ENCODE measurements at regions not wholly inside any gene's neighbourhood (a gene's known extent, or its start where the extent isn't known, plus 50 kb on each side); places are given as distances from the start of the nearest gene placed in this dataset.
"Not testable (repeated sequence)": the region's sequence is repeated elsewhere in the genome, so short reads cannot be mapped to it uniquely, and the experiment has no call there.

DNA sequence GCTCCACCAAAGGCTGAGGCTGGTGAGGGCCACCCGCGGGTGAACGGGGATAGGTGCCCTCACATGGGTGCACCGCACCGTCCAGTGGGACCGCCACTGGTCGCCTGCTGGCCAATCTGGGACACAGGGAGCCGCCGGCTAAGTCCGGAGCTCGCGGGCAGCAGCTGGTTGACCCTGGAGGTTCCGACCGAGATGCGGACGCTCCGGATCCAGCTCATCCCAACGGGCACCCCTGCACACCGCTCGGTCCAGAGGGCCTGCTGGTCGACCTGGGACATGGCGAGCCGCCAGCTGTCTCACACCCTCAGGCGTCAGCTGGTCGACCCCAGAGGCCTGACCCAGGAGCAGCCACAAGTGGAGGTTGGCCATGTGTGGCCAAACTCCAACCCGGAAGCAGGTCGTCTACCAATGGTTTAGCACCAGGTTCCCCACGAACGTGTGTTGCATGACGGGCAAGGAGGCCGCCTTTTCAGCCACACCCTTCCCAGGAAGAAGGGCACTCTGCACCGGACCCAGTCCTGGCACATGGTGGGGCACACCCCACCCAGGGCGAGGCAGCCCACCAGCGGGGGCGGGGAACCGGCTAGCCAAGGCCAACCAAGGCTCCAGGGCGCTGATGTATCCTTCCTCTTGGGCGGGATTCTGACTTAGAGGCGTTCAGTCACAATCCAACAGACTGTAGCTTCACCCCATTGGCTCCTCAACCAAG lies 746.0 kb upstream of the DEFB115 start:
- no peak for DNase-seq

DNA sequence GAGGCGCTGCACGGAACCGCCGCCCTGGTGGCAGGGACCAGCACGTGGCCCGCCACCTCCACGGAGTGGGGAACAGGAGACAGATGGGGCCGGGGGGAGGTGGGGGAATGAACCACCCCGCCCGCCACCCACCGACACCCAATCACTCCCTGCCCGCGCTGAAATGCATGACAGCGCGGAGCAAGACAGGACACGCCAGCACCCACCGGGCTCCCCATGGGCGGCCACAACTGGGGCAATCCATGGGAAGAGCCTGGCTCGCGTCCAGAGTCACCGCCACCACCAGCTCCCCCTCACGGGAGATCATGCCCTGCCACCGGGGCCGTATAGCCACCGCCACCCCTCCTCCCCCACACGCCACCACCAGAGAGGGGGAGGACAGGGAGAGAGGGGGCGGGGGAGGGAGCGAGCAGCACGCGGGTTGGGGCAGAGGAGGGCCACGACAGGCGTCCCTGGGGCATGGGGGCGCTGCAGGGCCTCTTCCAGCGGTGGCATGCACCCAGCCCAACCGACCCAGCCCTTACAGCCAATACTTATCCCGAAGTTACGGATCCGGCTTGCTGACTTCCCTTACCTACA lies 744.3 kb upstream of the DEFB115 start:
- no peak for DNase-seq

DNA sequence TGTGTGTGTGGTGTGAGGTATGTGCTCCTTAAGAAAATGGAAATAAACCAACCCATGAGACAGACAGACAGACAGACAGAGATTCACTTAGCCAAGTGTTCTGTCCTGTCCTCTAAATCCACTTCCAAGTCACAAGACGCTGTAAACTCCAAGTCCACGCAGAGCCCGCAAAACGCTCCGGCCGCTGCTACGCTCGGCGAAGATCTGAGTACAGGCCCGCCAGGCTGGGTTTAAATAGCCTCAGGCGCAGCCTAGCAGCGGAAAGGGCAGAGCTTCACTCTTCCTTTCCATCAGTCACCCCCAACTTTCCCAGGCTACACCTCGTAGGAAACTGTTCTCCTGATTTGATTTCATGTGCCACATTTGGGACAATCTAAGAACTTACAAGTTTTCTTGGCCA lies 741.5 kb upstream of the DEFB115 start:
- DNase-seq, result not testable (repeated sequence)

DNA sequence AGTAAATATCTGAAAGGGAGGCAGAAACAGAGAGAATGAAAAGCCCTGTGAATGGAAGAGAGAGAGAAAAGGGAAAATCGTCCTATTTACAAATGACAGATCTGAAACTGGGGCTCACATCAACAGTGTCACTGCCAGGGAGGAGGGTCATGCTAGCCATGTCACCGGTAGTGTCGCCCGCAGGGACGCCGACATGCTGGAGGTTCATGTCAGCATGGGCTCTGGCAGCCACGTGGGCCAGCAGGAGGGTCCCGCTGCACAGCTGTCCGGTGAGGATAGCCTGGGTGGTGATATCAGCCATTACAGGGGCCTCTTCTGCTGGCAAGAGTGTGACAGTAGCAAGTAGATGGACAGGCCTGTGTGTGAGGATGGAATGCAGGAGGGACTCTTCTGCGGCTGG lies 738.6 kb upstream of the DEFB115 start:
- DNase-seq, result not testable (repeated sequence)

DNA sequence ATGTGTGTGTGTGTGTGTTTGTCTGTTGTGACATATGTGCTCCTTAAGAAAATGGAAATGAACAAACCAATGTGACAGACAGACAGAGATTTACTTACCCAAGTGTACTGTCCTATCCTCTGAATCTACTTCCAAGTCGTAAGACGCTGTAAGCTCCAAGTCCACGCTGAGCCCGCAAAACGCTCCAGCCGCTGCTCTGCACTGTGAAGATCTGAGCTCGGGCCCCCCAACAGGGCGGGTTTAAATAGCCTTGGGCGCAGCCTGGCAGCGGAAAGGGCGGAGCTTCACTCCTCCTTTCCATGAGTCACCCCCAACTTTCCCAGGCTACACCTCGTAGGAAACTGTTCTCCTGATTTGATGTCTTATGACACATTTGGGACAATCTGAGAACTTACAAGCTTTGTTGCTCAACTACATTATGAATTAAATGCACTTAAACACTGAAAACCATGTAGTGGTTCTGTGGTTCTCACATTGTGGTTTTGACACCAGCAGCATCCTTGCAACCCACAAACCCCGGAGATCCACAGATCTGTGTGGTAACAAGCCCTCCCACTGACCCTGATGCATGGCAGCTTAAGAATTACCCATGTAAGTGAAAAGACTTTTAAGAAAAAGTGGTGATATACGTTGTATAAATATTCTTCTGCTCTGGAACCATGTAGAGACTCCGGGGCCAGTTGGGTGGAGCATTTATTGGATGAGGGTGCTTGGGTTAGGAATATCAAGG lies 735.6 kb upstream of the DEFB115 start:
- not testable (repeated sequence) for DNase-seq

DNA sequence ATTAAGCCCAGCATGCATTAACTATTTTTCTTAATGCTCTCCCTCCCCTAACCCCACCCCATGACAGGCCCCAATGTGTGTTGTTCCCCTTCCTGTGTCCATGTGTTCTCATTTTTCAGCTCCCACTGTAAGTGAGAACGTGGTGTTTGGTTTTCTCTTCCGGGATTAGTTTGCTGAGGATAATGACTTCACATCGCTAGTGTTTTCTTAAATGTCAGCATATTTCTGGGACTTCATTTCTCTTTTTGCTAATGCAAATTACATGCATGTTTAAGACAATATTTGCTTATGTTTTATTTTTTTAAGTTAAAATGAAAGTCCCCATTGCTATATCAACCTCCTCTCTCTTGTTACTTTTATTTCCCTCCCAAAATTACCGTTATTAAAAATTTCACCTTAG lies 733.3 kb upstream of the DEFB115 start:
- not testable (repeated sequence) for DNase-seq

DNA sequence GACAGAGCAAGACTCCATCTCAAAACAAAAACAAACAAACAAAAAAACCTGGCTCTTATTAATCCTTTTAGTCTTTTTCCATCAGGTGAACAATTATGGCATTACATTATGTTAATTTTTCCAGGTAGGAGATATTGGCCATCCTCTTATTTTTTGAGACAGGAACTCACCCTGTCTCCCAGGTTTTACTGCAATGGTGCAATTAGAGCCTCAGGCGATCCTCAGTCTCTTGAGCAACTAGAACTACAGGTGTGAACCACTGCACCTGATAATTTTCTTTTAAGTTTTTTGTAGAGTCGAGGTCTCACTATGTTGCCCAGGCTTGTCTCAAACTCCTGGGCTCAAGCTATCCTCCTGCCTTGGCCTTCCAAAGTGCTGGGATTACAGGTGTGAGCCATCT lies 732.7 kb upstream of the DEFB115 start:
- DNase-seq, result not testable (repeated sequence)

DNA sequence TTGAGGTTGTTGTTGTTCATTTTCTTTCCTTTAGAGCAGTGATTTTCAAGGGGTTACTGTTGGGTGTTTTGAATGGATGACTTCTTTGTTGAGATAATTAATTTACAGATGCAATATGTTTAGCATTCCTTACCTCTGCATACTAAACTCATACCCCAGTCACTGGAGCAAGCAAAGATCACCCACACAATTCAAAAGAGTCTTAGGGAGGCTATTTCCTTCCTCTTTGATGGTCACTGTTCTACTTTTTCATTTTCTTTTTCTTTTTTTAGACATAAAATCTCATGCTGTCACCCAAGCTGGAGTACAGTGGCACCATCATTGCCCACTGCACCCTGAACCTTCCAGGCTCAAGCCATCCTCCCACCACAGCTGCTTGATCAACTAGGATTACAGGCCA lies 723.8 kb upstream of the DEFB115 start:
- DNase-seq, result not testable (repeated sequence)

DNA sequence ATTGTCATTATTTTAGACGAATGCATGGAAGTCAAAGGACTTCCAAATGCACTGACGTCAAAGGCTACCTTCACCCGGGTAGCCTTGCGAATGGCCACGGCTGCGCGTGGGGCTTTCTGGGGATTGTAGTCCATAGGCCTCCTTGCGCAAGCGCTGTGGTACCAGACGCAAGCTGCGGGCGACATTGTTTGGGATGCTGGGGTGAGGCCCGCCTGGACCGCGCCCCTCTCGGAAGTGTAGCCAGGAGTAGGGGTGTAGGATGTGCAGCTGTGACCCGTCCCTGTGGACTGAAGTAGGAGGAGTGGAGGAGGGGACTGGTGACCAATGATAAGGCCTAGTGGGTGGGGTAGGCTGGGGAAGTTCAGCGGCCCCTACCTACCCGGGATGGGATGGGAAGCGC lies 720.0 kb upstream of the DEFB115 start:
- peak in 1 of 3 experiments; percentile 1 for DNase-seq

DNA sequence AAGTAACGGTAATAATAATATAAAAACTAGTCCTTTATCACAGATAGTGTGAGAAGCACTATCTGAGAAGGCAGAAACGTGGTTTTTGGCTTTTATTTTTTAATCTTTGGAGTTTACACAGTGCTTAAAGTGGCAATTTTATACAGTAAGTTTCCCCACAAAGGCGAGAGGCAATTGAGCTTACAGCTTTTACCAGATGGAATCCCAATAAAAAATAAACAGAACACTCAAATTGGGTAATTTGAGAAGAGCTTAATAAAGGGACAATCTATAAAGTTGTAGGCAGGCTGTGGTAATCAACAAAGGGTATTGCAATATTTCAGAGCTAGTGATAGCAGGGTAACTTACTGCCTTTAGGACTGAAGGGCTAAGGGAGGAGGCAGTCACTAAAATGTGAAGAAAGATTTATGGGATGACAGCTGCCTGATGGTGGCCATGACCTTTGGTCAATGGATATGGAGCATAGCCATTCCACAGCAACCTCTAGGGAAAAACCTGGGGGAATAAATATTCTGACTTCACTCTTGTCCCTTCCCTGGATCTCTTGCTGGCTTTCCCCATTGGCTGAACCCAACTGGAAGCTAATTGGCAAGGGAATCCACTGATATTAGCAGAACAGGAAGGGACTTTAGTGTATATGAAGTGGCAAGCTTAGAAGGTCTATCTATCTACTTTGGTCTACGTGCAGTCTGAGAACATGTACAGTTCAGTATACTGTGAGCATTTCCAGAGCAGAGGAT lies 717.0 kb upstream of the DEFB115 start:
- DNase-seq, result not testable (repeated sequence)

DNA sequence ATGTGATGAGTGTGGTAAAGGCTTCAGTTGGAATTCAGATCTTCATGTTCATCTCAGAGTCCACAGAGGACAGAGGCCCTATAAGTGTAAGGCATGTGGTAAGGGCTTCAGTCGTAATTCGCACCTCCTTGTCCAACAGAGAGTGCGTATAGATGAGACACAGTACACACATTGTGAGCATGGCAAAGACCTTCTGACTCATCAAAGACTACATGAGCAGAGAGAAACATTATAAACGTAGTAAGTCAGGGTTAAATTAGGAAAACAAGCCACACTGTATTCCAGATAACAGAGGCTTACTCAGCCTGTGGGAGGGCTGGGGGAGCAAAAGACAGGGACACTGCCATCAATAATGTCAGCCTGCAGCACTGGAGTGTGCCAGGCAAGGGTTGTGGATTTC lies 706.2 kb upstream of the DEFB115 start:
- not testable (repeated sequence) for DNase-seq

DNA sequence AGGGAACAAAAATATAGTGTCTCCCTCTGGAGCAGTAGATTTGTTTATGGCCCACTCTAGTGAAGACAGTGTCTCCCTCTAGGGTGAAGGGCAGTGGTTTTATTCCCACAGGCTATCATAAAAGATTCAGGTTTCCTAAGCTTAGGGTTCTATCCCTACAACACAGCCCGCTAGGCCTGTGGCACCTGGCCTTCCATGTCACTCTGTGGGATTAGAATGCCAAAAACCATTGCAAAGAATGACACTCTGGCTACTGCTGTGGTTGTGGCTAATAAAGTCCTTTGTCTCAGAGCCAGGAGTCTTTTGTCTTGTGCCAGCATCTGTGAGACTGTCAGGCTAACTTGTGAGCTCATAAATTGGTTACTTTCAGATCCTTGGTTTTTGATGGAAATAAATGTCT lies 700.7 kb upstream of the DEFB115 start:
- not testable (repeated sequence) for DNase-seq

DNA sequence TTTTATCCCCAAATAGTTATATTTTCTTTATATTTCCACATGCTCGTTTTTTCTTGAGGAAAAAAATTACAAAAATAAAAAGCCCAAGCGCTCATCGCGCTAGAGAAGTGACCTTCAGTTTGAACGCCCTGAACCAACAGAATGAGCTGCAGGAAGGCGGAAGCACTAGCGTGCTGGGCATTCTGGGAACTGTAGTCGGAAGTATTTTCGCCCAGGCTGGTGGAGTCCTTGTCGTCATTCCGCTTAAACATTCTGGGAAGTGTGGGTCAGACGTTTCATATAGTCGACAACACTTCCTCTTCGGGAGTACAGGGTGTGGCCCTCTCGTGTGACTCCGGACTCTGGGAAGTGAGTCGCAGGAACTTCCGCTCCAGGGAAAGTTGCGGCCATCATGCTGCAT lies 692.4 kb upstream of the DEFB115 start:
- DNase-seq, result peak in 1 of 3 experiments; percentile 14

DNA sequence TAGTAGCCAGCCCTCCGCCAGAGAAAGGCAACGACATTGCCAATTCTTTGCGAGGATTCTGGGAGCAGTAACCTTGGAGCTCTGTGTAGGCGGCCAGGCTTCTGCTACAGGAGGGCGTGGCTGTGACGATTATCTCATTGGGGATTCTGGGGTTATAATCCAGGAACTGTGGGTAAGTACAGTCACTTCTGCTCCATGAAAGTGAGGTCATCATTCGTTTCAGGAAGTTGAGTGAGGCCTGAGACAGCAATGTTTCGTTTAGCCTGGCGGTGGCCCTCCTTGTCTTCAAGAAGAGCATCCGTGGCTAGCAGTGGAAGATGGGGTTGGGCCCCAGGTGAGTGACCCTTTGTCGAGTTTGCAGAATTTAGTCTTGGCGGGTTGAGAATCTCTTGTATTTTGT lies 687.6 kb upstream of the DEFB115 start:
- not testable (repeated sequence) for DNase-seq

DNA sequence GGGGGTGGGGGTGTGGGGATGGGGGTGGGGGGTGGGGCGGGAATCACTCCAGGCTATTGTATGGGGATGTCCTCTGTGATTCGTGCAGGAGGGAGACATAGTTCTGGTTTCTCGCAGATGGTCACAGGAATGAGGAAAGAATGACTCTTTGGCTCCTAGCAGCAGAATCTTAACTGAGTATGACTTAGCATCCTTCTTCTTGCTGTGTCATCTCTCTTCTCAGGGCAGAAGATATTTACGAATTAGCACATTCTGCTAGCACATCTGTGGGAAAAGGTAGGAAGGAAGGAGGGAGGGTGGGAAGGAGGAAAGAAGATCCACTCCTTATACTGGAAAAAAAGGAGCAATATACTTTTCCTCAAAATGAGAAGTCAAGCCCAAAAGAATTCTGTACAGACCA lies 686.8 kb upstream of the DEFB115 start:
- DNase-seq, result not testable (repeated sequence)

DNA sequence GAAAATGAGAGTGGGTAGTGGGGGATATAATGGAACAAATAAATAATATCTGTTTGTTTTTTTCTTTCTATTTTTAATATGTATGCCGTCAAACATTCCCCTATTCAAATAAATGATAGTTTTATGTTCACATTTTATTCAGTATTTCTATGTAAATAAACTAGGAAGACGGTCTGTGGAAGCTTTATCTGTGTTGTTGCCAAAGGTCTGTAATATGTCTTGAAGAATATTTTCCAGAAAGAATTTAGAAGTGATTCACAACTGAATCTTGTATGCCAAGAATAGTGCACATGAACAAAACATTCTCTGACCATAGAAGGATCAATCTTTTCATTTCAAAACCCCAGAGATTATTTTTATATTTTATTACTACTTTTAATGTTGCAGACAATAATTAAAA lies 683.1 kb upstream of the DEFB115 start:
- not testable (repeated sequence) for DNase-seq

DNA sequence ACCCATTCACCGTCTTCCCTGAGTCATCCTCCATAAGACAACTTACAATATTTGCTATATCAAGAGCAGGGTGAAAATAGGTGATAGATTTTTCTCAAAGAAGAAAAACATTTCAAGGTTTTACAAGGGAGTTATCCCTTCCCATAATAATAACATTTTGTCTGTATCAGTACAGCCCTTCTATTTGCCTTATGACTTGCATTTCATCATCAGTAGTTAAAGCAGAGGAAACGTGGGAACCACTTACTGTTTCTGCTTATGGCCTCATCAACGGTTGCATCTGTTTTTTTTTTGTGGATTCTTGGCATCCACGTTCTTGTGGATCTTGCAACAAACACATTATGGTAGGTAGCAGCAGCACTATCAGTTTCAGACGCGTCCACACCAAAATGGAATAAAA lies 678.4 kb upstream of the DEFB115 start:
- not testable (repeated sequence) for DNase-seq

DNA sequence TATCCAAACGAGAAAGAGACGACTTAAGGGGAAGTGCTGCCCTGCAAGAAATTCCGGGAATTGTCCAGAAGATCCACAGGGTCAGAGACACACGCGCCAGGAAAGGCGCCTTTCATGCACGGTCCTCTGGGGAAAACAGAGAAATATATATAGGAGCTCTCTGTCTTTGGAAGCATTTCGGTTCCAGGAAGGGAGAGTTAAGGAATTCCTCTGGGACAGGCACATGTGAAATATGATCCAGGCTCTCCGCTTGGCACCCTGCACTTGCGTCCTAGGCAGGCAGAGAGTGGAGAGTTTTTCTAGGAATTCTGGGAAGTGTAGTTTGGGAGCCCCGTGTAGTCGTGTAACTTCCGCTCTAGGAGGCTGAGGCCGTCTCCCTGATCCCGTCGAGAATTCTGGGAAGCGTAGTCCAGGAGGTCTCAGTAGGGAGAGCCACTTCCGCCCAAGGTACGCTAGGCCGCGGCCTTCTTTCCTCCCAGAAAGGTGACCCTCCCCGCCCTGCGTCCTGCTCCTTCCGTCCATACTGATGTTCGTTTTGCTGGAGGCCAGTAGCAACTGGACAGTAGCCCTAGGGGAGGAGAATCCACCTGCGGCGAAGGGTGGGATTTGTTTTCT lies 677.5 kb upstream of the DEFB115 start:
- DNase-seq, result peak in 2 of 3 experiments; percentile 53 to 60

DNA sequence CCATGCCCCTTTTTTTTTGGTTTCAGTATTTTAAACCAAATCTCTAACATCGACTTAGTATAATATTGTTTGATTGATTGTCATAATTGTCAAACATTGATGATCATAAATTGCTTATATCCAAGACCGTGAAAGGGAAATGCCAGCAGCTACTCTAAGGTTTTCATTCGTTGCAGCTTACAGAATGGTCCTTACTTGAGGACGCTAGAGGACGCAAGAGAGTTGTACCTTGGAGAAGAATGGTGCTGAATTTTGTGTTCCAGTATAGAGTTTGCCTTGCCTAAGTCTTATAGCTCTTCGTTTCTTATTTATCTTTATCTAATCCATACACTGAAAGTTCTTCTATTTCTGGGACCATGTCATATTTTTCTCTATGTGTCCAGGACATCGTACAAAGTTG lies 675.6 kb upstream of the DEFB115 start:
- not testable (repeated sequence) for DNase-seq

DNA sequence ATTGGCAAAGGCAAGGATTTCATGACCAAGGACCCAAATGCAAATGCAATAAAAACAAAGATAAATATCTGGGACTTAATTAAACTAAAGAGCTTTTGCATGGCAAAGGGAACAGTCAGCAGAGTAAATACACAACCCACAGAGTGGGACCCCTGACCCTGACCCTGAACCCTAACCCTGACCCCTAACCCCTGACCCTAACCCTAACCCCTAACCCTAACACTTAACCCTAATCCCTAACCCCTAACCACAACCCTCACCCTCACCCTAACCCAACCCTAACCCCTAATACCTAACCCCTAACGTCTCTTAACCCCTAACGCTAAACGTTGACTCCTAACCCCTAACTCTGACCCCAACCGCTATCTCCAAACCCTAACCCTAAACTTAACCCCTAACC lies 673.1 kb upstream of the DEFB115 start:
- DNase-seq, result not testable (repeated sequence)

DNA sequence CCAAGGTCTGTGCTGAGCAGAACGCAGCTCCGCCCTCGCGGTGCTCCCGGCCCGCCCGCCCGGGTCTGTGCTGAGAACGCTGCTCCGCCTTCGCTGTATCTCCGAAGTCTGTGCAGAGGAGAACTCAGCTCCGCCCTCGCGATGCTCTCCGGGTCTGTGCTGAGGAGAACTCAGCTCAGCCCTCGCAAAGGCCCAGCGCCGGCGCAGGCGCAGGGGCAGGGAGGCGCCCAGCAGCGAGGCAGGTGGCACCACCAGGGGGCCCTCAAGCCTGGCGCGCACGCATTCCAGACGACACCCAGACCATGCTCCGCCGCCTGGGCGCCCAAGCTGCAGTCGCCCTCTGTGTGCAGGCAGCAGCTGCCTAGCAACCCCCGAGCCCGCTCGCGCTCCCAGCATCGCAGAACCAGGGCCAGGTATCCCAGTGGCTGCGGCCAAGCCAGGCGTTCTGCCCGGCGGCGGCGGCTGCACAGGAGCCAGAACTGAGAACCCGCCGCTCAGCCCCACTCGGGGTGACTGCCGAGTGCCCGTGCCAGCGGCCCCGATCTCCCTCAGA lies 672.1 kb upstream of the DEFB115 start:
- DNase-seq, result peak in 1 of 3 experiments; percentile 39

DNA sequence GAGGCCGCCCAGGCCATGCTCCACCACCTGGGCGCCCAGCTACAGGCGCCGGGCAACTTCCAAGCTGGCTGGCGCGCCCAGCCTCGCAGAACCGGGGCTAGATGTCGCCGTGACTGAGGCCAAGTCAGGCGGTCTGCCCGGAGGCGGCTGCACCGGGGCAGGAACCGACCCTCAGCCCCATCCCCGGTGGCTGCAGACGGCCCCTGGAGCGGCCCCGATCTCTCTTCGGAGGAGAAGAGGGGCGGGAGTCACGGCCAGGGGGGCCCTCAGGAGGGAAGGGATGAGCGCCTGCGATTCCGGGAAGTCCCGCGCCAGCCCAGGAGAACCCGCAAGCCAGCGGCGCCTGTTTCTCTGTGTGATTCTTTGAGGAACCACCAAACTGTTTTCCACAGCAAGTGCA lies 671.3 kb upstream of the DEFB115 start:
- not testable (repeated sequence) for DNase-seq
